GM23338 (cell line): ENCODE measurements at regions not wholly inside any gene's neighbourhood (a gene's known extent, or its start where the extent isn't known, plus 50 kb on each side); places are given as distances from the start of the nearest gene placed in this dataset.

Source experiments
- CTCF ChIP-seq, 2 experiments: fragments of 200-600 bp in 1 of 2; sonication (generic) in 1 of 2; conservative IDR thresholded peaks; 2 replicates each; pipeline versions ENCODE4 v1.5.1 to v1.6.1; 2016 to 2017; ENCODE audit warnings: antibody characterized with exemption in 2 of 2, low read depth in 2 of 2, mild to moderate bottlenecking in 2 of 2, moderate library complexity in 1 of 2
- EZH2 ChIP-seq: fragments of 200-600 bp; sonication (generic); IDR thresholded peaks from one replicate; pipeline ENCODE4 v1.8.0; 2017; ENCODE audit warnings: antibody characterized with exemption, mild to moderate bottlenecking, low read depth; ENCODE audit not compliant: unreplicated experiment
- EZH2phosphoT487 ChIP-seq: fragments of 200-600 bp; sonication (generic); IDR thresholded peaks from one replicate; pipeline ENCODE4 v1.8.1; 2018; ENCODE audit warnings: antibody characterized with exemption; ENCODE audit not compliant: unreplicated experiment
- JUNB ChIP-seq: IDR thresholded peaks from one replicate; pipeline ENCODE4 v1.6.1; 2016; ENCODE audit warnings: antibody characterized with exemption; ENCODE audit not compliant: unreplicated experiment
- POLR2AphosphoS5 ChIP-seq: IDR thresholded peaks from 2 replicates; pipeline ENCODE4 v1.6.1; 2016; ENCODE audit warnings: antibody characterized with exemption, low read depth
- ZNF331 ChIP-seq: fragments of 250-450 bp; sonication (Bioruptor Pico); IDR thresholded peaks from 2 replicates; pipeline ENCODE4 v1.5.0; 2020; ENCODE audit warnings: low read depth, mild to moderate bottlenecking, moderate library complexity
- TF ChIP-seq, protein P1 (sequence below): IDR thresholded peaks from one replicate; pipeline ENCODE4 v1.6.1; 2018; ENCODE audit warnings: antibody characterized with exemption; ENCODE audit not compliant: unreplicated experiment

GRCh38 chr9:85079349-85079748, 409.8 kb downstream of the NTRK2 start:
- TF ChIP-seq CTCF (conservative IDR thresholded peaks at IDR 0.05; ENCODE audit: low read depth in 2 of 2) (no peak), POLR2AphosphoS5 (no peak), EZH2phosphoT487 (no peak), EZH2 (no peak), ZNF331 (CRISPR knock-in tag) (no peak), JUNB (no peak)
- TF ChIP-seq, protein P1, sequence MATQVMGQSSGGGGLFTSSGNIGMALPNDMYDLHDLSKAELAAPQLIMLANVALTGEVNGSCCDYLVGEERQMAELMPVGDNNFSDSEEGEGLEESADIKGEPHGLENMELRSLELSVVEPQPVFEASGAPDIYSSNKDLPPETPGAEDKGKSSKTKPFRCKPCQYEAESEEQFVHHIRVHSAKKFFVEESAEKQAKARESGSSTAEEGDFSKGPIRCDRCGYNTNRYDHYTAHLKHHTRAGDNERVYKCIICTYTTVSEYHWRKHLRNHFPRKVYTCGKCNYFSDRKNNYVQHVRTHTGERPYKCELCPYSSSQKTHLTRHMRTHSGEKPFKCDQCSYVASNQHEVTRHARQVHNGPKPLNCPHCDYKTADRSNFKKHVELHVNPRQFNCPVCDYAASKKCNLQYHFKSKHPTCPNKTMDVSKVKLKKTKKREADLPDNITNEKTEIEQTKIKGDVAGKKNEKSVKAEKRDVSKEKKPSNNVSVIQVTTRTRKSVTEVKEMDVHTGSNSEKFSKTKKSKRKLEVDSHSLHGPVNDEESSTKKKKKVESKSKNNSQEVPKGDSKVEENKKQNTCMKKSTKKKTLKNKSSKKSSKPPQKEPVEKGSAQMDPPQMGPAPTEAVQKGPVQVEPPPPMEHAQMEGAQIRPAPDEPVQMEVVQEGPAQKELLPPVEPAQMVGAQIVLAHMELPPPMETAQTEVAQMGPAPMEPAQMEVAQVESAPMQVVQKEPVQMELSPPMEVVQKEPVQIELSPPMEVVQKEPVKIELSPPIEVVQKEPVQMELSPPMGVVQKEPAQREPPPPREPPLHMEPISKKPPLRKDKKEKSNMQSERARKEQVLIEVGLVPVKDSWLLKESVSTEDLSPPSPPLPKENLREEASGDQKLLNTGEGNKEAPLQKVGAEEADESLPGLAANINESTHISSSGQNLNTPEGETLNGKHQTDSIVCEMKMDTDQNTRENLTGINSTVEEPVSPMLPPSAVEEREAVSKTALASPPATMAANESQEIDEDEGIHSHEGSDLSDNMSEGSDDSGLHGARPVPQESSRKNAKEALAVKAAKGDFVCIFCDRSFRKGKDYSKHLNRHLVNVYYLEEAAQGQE, result no peak
